CD14-positive monocyte (primary cell): ENCODE measurements at regions not wholly inside any gene's neighbourhood (a gene's known extent, or its start where the extent isn't known, plus 50 kb on each side); places are given as distances from the start of the nearest gene placed in this dataset.

ENCODE experiments used
- DNase-seq, 3 donors: peaks; one replicate each; pipeline ENCODE4 v3.0.0-alpha.2; 2011 to 2022
- H2AFZ ChIP-seq: 2 replicates; pipeline ENCODE4 v1.6.0; 2012; ENCODE audit warnings: mild to moderate bottlenecking, low read depth, low read length, inconsistent platforms; ENCODE audit not compliant: insufficient read depth, poor library complexity, severe bottlenecking
- H3K27ac ChIP-seq, 2 donors: 1 replicate in 1 of 2; 2 replicates in 1 of 2; pipeline ENCODE4 v1.5.1; 2012 to 2013; ENCODE audit warnings: low read length in 2 of 2, control low read depth in 1 of 2, inconsistent platforms in 1 of 2, low read depth in 1 of 2, mild to moderate bottlenecking in 1 of 2
- H3K27me3 ChIP-seq, 2 donors: one replicate each; pipeline versions ENCODE4 v1.6.0 to v1.6.1; 2011 to 2013; ENCODE audit warnings: low read length in 2 of 2; ENCODE audit not compliant: control insufficient read depth in 2 of 2, insufficient read depth in 2 of 2
- H3K36me3 ChIP-seq, 2 donors: replicated peaks in 1 of 2; 1 replicate in 1 of 2; 2 replicates in 1 of 2; pipeline versions ENCODE4 v1.5.1 to v1.6.1; 2012 to 2013; ENCODE audit warnings: low read length in 2 of 2, control low read depth in 1 of 2, inconsistent platforms in 1 of 2, mild to moderate bottlenecking in 1 of 2; ENCODE audit not compliant: insufficient read depth in 2 of 2, control insufficient read depth in 1 of 2
- H3K4me1 ChIP-seq, 2 donors: 1 replicate in 1 of 2; 2 replicates in 1 of 2; pipeline versions ENCODE4 v1.5.1 to v1.6.1; 2012 to 2013; ENCODE audit warnings: low read length in 2 of 2, control low read depth in 1 of 2, inconsistent platforms in 1 of 2, mild to moderate bottlenecking in 1 of 2, moderate library complexity in 1 of 2; ENCODE audit not compliant: insufficient read depth in 2 of 2, control insufficient read depth in 1 of 2
- H3K4me2 ChIP-seq: replicated peaks from 2 replicates; pipeline ENCODE3; 2012; ENCODE audit warnings: low read length, moderate library complexity, mild to moderate bottlenecking; ENCODE audit not compliant: poor library complexity, severe bottlenecking; ENCODE audit errors: extremely low read depth
- H3K4me3 ChIP-seq, 3 experiments: fragments of 200-600 bp in 1 of 3; sonication (generic) in 1 of 3; replicated peaks in 1 of 3; 1 replicate in 2 of 3; 2 replicates in 1 of 3; pipeline ENCODE4 v1.5.1; 2011 to 2013; ENCODE audit warnings: low read length in 3 of 3, mild to moderate bottlenecking in 3 of 3, control low read depth in 2 of 3, low read depth in 2 of 3, inconsistent platforms in 1 of 3, moderate library complexity in 1 of 3
- H3K79me2 ChIP-seq: 2 replicates; pipeline ENCODE4 v1.6.0; 2012; ENCODE audit warnings: mild to moderate bottlenecking, control low read depth, inconsistent platforms, low read length, moderate library complexity; ENCODE audit not compliant: insufficient read depth
- H3K9ac ChIP-seq: 2 replicates; pipeline ENCODE4 v1.6.0; 2017; ENCODE audit warnings: low read length, mild to moderate bottlenecking; ENCODE audit not compliant: insufficient read depth, poor library complexity, severe bottlenecking
- H3K9me3 ChIP-seq, 2 donors: replicated peaks in 1 of 2; 1 replicate in 1 of 2; 2 replicates in 1 of 2; pipeline versions ENCODE4 v1.5.1 to v1.6.1; 2012 to 2013; ENCODE audit warnings: low read length in 2 of 2, control low read depth in 1 of 2; ENCODE audit not compliant: control insufficient read depth in 1 of 2, insufficient read depth in 1 of 2
- H4K20me1 ChIP-seq: 2 replicates; pipeline ENCODE4 v1.6.0; 2012; ENCODE audit warnings: mild to moderate bottlenecking, low read length, control low read depth, moderate library complexity; ENCODE audit not compliant: insufficient read depth
- H3K27ac Mint-ChIP-seq, 7 donors: one replicate each; pipeline ENCODE4 v1.8.0; 2020; ENCODE audit warnings: mild to moderate bottlenecking in 7 of 7, mixed read lengths in 7 of 7, moderate library complexity in 6 of 7, inconsistent platforms in 2 of 7
- H3K27me3 Mint-ChIP-seq, 3 donors: one replicate each; pipeline ENCODE4 v1.8.0; 2021 to 2022; ENCODE audit warnings: low read depth in 3 of 3, mild to moderate bottlenecking in 3 of 3, mixed read lengths in 3 of 3, moderate library complexity in 3 of 3, inconsistent platforms in 1 of 3
- H3K36me3 Mint-ChIP-seq, 2 donors: one replicate each; pipeline ENCODE4 v1.8.0; 2020; ENCODE audit warnings: mixed read lengths in 2 of 2, inconsistent platforms in 1 of 2, mild to moderate bottlenecking in 1 of 2
- H3K4me1 Mint-ChIP-seq: one replicate; pipeline ENCODE4 v1.8.0; 2020; ENCODE audit warnings: mild to moderate bottlenecking, mixed read lengths
- H3K4me3 Mint-ChIP-seq, 2 donors: one replicate each; pipeline ENCODE4 v1.8.0; 2020; ENCODE audit warnings: mild to moderate bottlenecking in 2 of 2, mixed read lengths in 2 of 2, moderate library complexity in 1 of 2
- H3K9me3 Mint-ChIP-seq, 7 donors: one replicate each; pipeline ENCODE4 v1.8.0; 2020 to 2022; ENCODE audit warnings: mixed read lengths in 7 of 7, mild to moderate bottlenecking in 6 of 7, moderate library complexity in 6 of 7, inconsistent platforms in 2 of 7
- WGBS: methylation state at CpG from one replicate; pipeline ENCODE4 v1.1.5; 2013; ENCODE audit warnings: missing lambda C conversion rate; ENCODE audit not compliant: insufficient coverage; 5-methylcytosine and 5-hydroxymethylcytosine counted together
- intact Hi-C, 2 donors: fragments of 100-400 bp; cut with micrococcal nuclease; formaldehyde crosslinking; loops; one replicate each; pipeline versions ENCODE4 v1.15.0 to v1.15.1; 2023
- TF ChIP-seq, protein P1 (sequence below): fragments of 200-600 bp; IDR thresholded peaks from one replicate; pipeline ENCODE4 v1.8.0; 2022; ENCODE audit warnings: antibody characterized with exemption, mild to moderate bottlenecking

- Histone ChIP-seq H4K20me1 (no peaks in the 10 kb centered on the region), H3K27me3 (no peaks in the 10 kb centered on the region), H3K36me3 (no peaks in the 10 kb centered on the region), H2AFZ (no peak overlapping the region), H3K27ac (no peak overlapping the region), H3K4me3 (no peak overlapping the region), H3K4me2 (no peak overlapping the region), H3K9ac (no peak overlapping the region), H3K79me2 (no peaks in the 10 kb centered on the region), H3K9me3 (no peaks in the 10 kb centered on the region), H3K4me1 (no peaks in the 10 kb centered on the region)
- no peak overlapping the region for H3K4me3 Mint-ChIP-seq
- peaks cover 0 to 5% (median 3%) of the 10 kb centered on the region in 7 donors for H3K9me3 Mint-ChIP-seq
- no peak for DNase-seq
- no peaks in the 10 kb centered on the region for H3K27me3 Mint-ChIP-seq
- H3K4me1 Mint-ChIP-seq: no peaks in the 10 kb centered on the region
- TF ChIP-seq, protein P1, sequence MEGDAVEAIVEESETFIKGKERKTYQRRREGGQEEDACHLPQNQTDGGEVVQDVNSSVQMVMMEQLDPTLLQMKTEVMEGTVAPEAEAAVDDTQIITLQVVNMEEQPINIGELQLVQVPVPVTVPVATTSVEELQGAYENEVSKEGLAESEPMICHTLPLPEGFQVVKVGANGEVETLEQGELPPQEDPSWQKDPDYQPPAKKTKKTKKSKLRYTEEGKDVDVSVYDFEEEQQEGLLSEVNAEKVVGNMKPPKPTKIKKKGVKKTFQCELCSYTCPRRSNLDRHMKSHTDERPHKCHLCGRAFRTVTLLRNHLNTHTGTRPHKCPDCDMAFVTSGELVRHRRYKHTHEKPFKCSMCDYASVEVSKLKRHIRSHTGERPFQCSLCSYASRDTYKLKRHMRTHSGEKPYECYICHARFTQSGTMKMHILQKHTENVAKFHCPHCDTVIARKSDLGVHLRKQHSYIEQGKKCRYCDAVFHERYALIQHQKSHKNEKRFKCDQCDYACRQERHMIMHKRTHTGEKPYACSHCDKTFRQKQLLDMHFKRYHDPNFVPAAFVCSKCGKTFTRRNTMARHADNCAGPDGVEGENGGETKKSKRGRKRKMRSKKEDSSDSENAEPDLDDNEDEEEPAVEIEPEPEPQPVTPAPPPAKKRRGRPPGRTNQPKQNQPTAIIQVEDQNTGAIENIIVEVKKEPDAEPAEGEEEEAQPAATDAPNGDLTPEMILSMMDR: no peak
- intact Hi-C loops: no loop called here
- no peaks in the 10 kb centered on the region for H3K36me3 Mint-ChIP-seq
- no peak overlapping the region for H3K27ac Mint-ChIP-seq
Measured at GRCh38 chr12:82567688-82568087, 119.0 kb upstream of the TMTC2 start.

DNA sequence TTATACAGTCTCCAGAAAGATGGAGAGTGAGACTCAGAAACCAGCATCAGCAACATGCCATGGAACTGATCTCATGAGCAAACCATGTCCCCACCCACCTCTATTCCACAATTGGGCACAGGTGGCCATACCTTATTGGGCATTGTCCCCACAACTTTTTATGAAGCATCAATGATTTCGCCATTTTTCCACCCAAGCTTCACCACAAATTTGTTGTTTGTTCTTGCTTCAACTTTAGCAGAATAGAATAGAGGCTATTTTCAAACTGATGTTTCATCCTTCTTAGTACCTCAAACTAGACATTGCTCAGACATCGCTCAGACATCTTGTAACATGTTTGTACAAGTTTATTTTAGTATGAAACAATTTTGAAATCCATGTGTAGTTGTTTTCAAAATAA is 112.5 kb upstream of the TMTC2 start:
- Histone ChIP-seq H3K4me1 (no peaks in the 10 kb centered on the region), H3K9ac (no peak overlapping the region), H3K9me3 (no peaks in the 10 kb centered on the region), H2AFZ (no peak overlapping the region), H3K4me3 (no peak overlapping the region), H4K20me1 (no peaks in the 10 kb centered on the region), H3K4me2 (no peak overlapping the region), H3K27ac (no peak overlapping the region), H3K79me2 (no peaks in the 10 kb centered on the region), H3K36me3 (no peaks in the 10 kb centered on the region), H3K27me3 (no peaks in the 10 kb centered on the region)
- Mint-ChIP-seq H3K27ac (no peak overlapping the region), H3K4me3 (no peak overlapping the region), H3K4me1 (no peaks in the 10 kb centered on the region), H3K9me3 (peaks cover 0 to 5% (median 0%) of the 10 kb centered on the region in 7 donors), H3K36me3 (no peaks in the 10 kb centered on the region), H3K27me3 (no peaks in the 10 kb centered on the region)
- intact Hi-C loops: no loop called here
- WGBS: no CpG with 5 or more reads among the region's 2 CpGs
- TF ChIP-seq, protein P1: no peak
- DNase-seq: no peak
